IPS-18a (cell line): ENCODE measurements at regions not wholly inside any gene's neighbourhood (a gene's known extent, or its start where the extent isn't known, plus 50 kb on each side); places are given as distances from the start of the nearest gene placed in this dataset.

Source experiments
- H3K27ac ChIP-seq: one replicate; pipeline ENCODE4 v1.5.1; 2013; ENCODE audit warnings: low read length
- H3K27me3 ChIP-seq: one replicate; pipeline ENCODE4 v1.6.1; 2013; ENCODE audit warnings: mild to moderate bottlenecking, low read length; ENCODE audit not compliant: control insufficient read depth, insufficient read depth
- H3K36me3 ChIP-seq: one replicate; pipeline ENCODE4 v1.6.1; 2013; ENCODE audit warnings: low read depth, low read length; ENCODE audit not compliant: control insufficient read depth
- H3K4me1 ChIP-seq: one replicate; pipeline ENCODE4 v1.6.1; 2013; ENCODE audit warnings: low read depth, low read length; ENCODE audit not compliant: control insufficient read depth
- H3K4me3 ChIP-seq: one replicate; pipeline ENCODE4 v1.5.1; 2013; ENCODE audit warnings: low read length
- H3K9ac ChIP-seq: one replicate; pipeline ENCODE4 v1.6.1; 2013; ENCODE audit warnings: mild to moderate bottlenecking, low read length, moderate library complexity
- H3K9me3 ChIP-seq: one replicate; pipeline ENCODE4 v1.6.1; 2013; ENCODE audit warnings: low read depth, low read length; ENCODE audit not compliant: control insufficient read depth

GRCh38 chr10:8449909-8450308 lies 395.4 kb downstream of the GATA3 start:
- Histone ChIP-seq H3K27me3 (no peaks in the 10 kb centered on the region), H3K4me1 (peaks cover 3% of the 10 kb centered on the region), H3K9ac (no peak overlapping the region), H3K27ac (no peak overlapping the region), H3K36me3 (no peaks in the 10 kb centered on the region), H3K4me3 (no peak overlapping the region), H3K9me3 (no peaks in the 10 kb centered on the region)

- Histone ChIP-seq H3K27ac (no peak overlapping the region), H3K27me3 (no peaks in the 10 kb centered on the region)
These were observed 399.1 kb downstream of the GATA3 start for GRCh38 chr10:8453587-8453986.

GRCh38 chr10:8454357-8454756 lies 399.9 kb downstream of the GATA3 start:
- no peaks in the 10 kb centered on the region for H3K4me1 ChIP-seq
- no peaks in the 10 kb centered on the region for H3K9me3 ChIP-seq
- no peaks in the 10 kb centered on the region for H3K36me3 ChIP-seq
- no peak overlapping the region for H3K4me3 ChIP-seq
- H3K9ac ChIP-seq, result no peak overlapping the region
- H3K27ac ChIP-seq, result no peak overlapping the region
- H3K27me3 ChIP-seq, result no peaks in the 10 kb centered on the region

More at GRCh38 chr10:8453587-8453986, 399.1 kb downstream of the GATA3 start:
- H3K9me3 ChIP-seq, result no peaks in the 10 kb centered on the region
- H3K4me3 ChIP-seq, result no peak overlapping the region
- H3K36me3 ChIP-seq, result no peaks in the 10 kb centered on the region
- no peaks in the 10 kb centered on the region for H3K4me1 ChIP-seq
- H3K9ac ChIP-seq, result no peak overlapping the region

- H3K27me3 ChIP-seq, result no peaks in the 10 kb centered on the region
- no peak overlapping the region for H3K4me3 ChIP-seq
- no peaks in the 10 kb centered on the region for H3K36me3 ChIP-seq
- H3K9me3 ChIP-seq, result no peaks in the 10 kb centered on the region
- H3K9ac ChIP-seq, result no peak overlapping the region
- no peak overlapping the region for H3K27ac ChIP-seq
- no peaks in the 10 kb centered on the region for H3K4me1 ChIP-seq
These were observed 400.7 kb downstream of the GATA3 start for GRCh38 chr10:8455181-8455580.

GRCh38 chr10:8456386-8456785 lies 401.9 kb downstream of the GATA3 start:
- H3K4me3 ChIP-seq, result no peak overlapping the region
- no peaks in the 10 kb centered on the region for H3K4me1 ChIP-seq
- no peaks in the 10 kb centered on the region for H3K27me3 ChIP-seq
- H3K36me3 ChIP-seq, result no peaks in the 10 kb centered on the region
- H3K9me3 ChIP-seq, result no peaks in the 10 kb centered on the region
- H3K27ac ChIP-seq, result no peak overlapping the region
- H3K9ac ChIP-seq, result no peak overlapping the region

- Histone ChIP-seq H3K27me3 (no peaks in the 10 kb centered on the region), H3K9ac (no peak overlapping the region), H3K36me3 (no peaks in the 10 kb centered on the region), H3K9me3 (no peaks in the 10 kb centered on the region), H3K4me3 (no peak overlapping the region), H3K27ac (no peak overlapping the region), H3K4me1 (no peaks in the 10 kb centered on the region)
These were observed 406.1 kb downstream of the GATA3 start for GRCh38 chr10:8460626-8461025.

- Histone ChIP-seq H3K27me3 (no peaks in the 10 kb centered on the region), H3K9me3 (no peaks in the 10 kb centered on the region), H3K36me3 (no peaks in the 10 kb centered on the region), H3K4me1 (no peaks in the 10 kb centered on the region), H3K9ac (no peak overlapping the region), H3K27ac (no peak overlapping the region), H3K4me3 (no peak overlapping the region)
These were observed 408.1 kb downstream of the GATA3 start for GRCh38 chr10:8462565-8462964.

- no peaks in the 10 kb centered on the region for H3K27me3 ChIP-seq
- H3K4me1 ChIP-seq, result no peaks in the 10 kb centered on the region
- H3K9ac ChIP-seq, result no peak overlapping the region
- H3K9me3 ChIP-seq, result no peaks in the 10 kb centered on the region
- no peak overlapping the region for H3K27ac ChIP-seq
- H3K4me3 ChIP-seq, result no peak overlapping the region
- no peaks in the 10 kb centered on the region for H3K36me3 ChIP-seq
These were observed 409.4 kb downstream of the GATA3 start for GRCh38 chr10:8463853-8464252.

- no peak overlapping the region for H3K9ac ChIP-seq
- H3K27ac ChIP-seq, result no peak overlapping the region
- no peaks in the 10 kb centered on the region for H3K9me3 ChIP-seq
- H3K4me3 ChIP-seq, result no peak overlapping the region
- H3K27me3 ChIP-seq, result no peaks in the 10 kb centered on the region
- no peaks in the 10 kb centered on the region for H3K4me1 ChIP-seq
- no peaks in the 10 kb centered on the region for H3K36me3 ChIP-seq
These were observed 414.0 kb downstream of the GATA3 start for GRCh38 chr10:8468477-8468876.

GRCh38 chr10:8473205-8473604 lies 418.7 kb downstream of the GATA3 start:
- no peaks in the 10 kb centered on the region for H3K36me3 ChIP-seq
- no peaks in the 10 kb centered on the region for H3K27me3 ChIP-seq
- no peaks in the 10 kb centered on the region for H3K9me3 ChIP-seq
- H3K4me3 ChIP-seq, result no peak overlapping the region
- H3K4me1 ChIP-seq, result no peaks in the 10 kb centered on the region
- H3K9ac ChIP-seq, result no peak overlapping the region
- no peak overlapping the region for H3K27ac ChIP-seq

- no peak overlapping the region for H3K4me3 ChIP-seq
- no peaks in the 10 kb centered on the region for H3K4me1 ChIP-seq
- no peaks in the 10 kb centered on the region for H3K9me3 ChIP-seq
- H3K9ac ChIP-seq, result no peak overlapping the region
- no peaks in the 10 kb centered on the region for H3K27me3 ChIP-seq
- no peak overlapping the region for H3K27ac ChIP-seq
- no peaks in the 10 kb centered on the region for H3K36me3 ChIP-seq
These were observed 422.8 kb downstream of the GATA3 start for GRCh38 chr10:8477300-8477699.

GRCh38 chr10:8481718-8482504 lies 427.4 kb downstream of the GATA3 start:
- no peaks in the 10 kb centered on the region for H3K9me3 ChIP-seq
- H3K9ac ChIP-seq, result no peak overlapping the region
- H3K27ac ChIP-seq, result no peak overlapping the region
- H3K4me1 ChIP-seq, result no peaks in the 10 kb centered on the region
- no peaks in the 10 kb centered on the region for H3K27me3 ChIP-seq
- H3K36me3 ChIP-seq, result no peaks in the 10 kb centered on the region
- no peak overlapping the region for H3K4me3 ChIP-seq
